ENCODE measurements at regions not wholly inside any gene's neighbourhood (a gene's known extent, or its start where the extent isn't known, plus 50 kb on each side); places are given as distances from the start of the nearest gene placed in this dataset.

- H3K9me2 ChIP-seq (ENCODE audit: insufficient read depth, low read length): no peaks in the 10 kb centered on the region
- no peaks in the 10 kb centered on the region for H3K79me2 ChIP-seq (replicated peaks; ENCODE audit: insufficient read depth, low read length)
- H3K4me2 ChIP-seq (ENCODE audit: low read length): no peak overlapping the region
- H3K4me3 ChIP-seq (ENCODE audit: low read length): no peak overlapping the region
- no peak overlapping the region for H3K9ac ChIP-seq (ENCODE audit: low read length)
- H3K27ac ChIP-seq (ENCODE audit: low read length): no peak overlapping the region
- TF ChIP-seq SMC3 (conservative IDR thresholded peaks at IDR 0.05; ENCODE audit: poor library complexity) (no peak), REST (IDR thresholded peaks at IDR 0.05; ENCODE audit: borderline replicate concordance) (no peak), TAF1 (IDR thresholded peaks at IDR 0.05; ENCODE audit: low read depth) (no peak), MXI1 (conservative IDR thresholded peaks at IDR 0.05; ENCODE audit: poor library complexity, severe bottlenecking) (no peak), EZH2 (IDR thresholded peaks at IDR 0.05; ENCODE audit: borderline replicate concordance, insufficient read depth, low read length, poor library complexity, severe bottlenecking) (no peak), EP300 (conservative IDR thresholded peaks at IDR 0.05; ENCODE audit: poor library complexity, severe bottlenecking) (no peak), RAD21 (conservative IDR thresholded peaks at IDR 0.05) (no peak), POLR2AphosphoS5 (IDR thresholded peaks at IDR 0.05) (no peak)
- H3K27me3 ChIP-seq (ENCODE audit: insufficient read depth, low read depth, low read length): no peaks in the 10 kb centered on the region
- H2AFZ ChIP-seq (ENCODE audit: low read depth, low read length): no peak overlapping the region
- no peaks in the 10 kb centered on the region for H3K36me3 ChIP-seq (ENCODE audit: insufficient read depth, low read length)
- H3K9me3 ChIP-seq (ENCODE audit: low read length): no peaks in the 10 kb centered on the region
- H4K20me1 ChIP-seq (ENCODE audit: insufficient read depth): no peaks in the 10 kb centered on the region
- no peaks in the 10 kb centered on the region for H3F3A ChIP-seq (ENCODE audit: insufficient read depth, low read length, poor library complexity, severe bottlenecking)
These were observed 408.9 kb upstream of the SMARCA2 start for GRCh38 chr9:1606253-1606652.

GRCh38 chr9:1612886-1613285 lies 402.3 kb upstream of the SMARCA2 start:
- Histone ChIP-seq H3K4me2 (ENCODE audit: low read length) (no peak overlapping the region), H3K79me2 (replicated peaks; ENCODE audit: insufficient read depth, low read length) (no peaks in the 10 kb centered on the region), H3K4me3 (ENCODE audit: low read length) (no peak overlapping the region), H3K27me3 (ENCODE audit: insufficient read depth, low read depth, low read length) (no peaks in the 10 kb centered on the region), H2AFZ (ENCODE audit: low read depth, low read length) (no peak overlapping the region), H4K20me1 (ENCODE audit: insufficient read depth) (no peaks in the 10 kb centered on the region), H3K9ac (ENCODE audit: low read length) (no peak overlapping the region), H3K36me3 (ENCODE audit: insufficient read depth, low read length) (no peaks in the 10 kb centered on the region), H3K9me2 (ENCODE audit: insufficient read depth, low read length) (no peaks in the 10 kb centered on the region), H3K9me3 (ENCODE audit: low read length) (no peaks in the 10 kb centered on the region), H3F3A (ENCODE audit: insufficient read depth, low read length, poor library complexity, severe bottlenecking) (no peaks in the 10 kb centered on the region), H3K27ac (ENCODE audit: low read length) (no peak overlapping the region)
- no peak for TF ChIP-seq CTCF (IDR thresholded peaks at IDR 0.05; ENCODE audit: poor library complexity, severe bottlenecking)
- TF ChIP-seq RAD21 (conservative IDR thresholded peaks at IDR 0.05): no peak
- TF ChIP-seq MXI1 (conservative IDR thresholded peaks at IDR 0.05; ENCODE audit: poor library complexity, severe bottlenecking): no peak

- Histone ChIP-seq H3F3A (ENCODE audit: insufficient read depth, low read length, poor library complexity, severe bottlenecking) (no peaks in the 10 kb centered on the region), H2AFZ (ENCODE audit: low read depth, low read length) (no peak overlapping the region), H3K27me3 (ENCODE audit: insufficient read depth, low read depth, low read length) (no peaks in the 10 kb centered on the region), H3K27ac (ENCODE audit: low read length) (no peak overlapping the region), H3K36me3 (ENCODE audit: insufficient read depth, low read length) (no peaks in the 10 kb centered on the region), H4K20me1 (ENCODE audit: insufficient read depth) (no peaks in the 10 kb centered on the region), H3K9ac (ENCODE audit: low read length) (no peak overlapping the region), H3K9me3 (ENCODE audit: low read length) (no peaks in the 10 kb centered on the region), H3K79me2 (replicated peaks; ENCODE audit: insufficient read depth, low read length) (no peaks in the 10 kb centered on the region), H3K4me2 (ENCODE audit: low read length) (no peak overlapping the region), H3K9me2 (ENCODE audit: insufficient read depth, low read length) (no peaks in the 10 kb centered on the region), H3K4me3 (ENCODE audit: low read length) (no peak overlapping the region)
- TF ChIP-seq REST (IDR thresholded peaks at IDR 0.05; ENCODE audit: borderline replicate concordance) (no peak), RAD21 (conservative IDR thresholded peaks at IDR 0.05) (no peak), MXI1 (conservative IDR thresholded peaks at IDR 0.05; ENCODE audit: poor library complexity, severe bottlenecking) (no peak), TAF1 (IDR thresholded peaks at IDR 0.05; ENCODE audit: low read depth) (no peak), SMC3 (conservative IDR thresholded peaks at IDR 0.05; ENCODE audit: poor library complexity) (no peak), EP300 (conservative IDR thresholded peaks at IDR 0.05; ENCODE audit: poor library complexity, severe bottlenecking) (no peak), CTCF (IDR thresholded peaks at IDR 0.05; ENCODE audit: poor library complexity, severe bottlenecking) (no peak), EZH2 (IDR thresholded peaks at IDR 0.05; ENCODE audit: borderline replicate concordance, insufficient read depth, low read length, poor library complexity, severe bottlenecking) (no peak), POLR2AphosphoS5 (IDR thresholded peaks at IDR 0.05) (no peak)
These were observed 397.7 kb upstream of the SMARCA2 start for GRCh38 chr9:1617419-1617818.

Measured in neural cell (in vitro differentiated cells).